ENCODE measurements at regions not wholly inside any gene's neighbourhood (a gene's known extent, or its start where the extent isn't known, plus 50 kb on each side); places are given as distances from the start of the nearest gene placed in this dataset.

DNA sequence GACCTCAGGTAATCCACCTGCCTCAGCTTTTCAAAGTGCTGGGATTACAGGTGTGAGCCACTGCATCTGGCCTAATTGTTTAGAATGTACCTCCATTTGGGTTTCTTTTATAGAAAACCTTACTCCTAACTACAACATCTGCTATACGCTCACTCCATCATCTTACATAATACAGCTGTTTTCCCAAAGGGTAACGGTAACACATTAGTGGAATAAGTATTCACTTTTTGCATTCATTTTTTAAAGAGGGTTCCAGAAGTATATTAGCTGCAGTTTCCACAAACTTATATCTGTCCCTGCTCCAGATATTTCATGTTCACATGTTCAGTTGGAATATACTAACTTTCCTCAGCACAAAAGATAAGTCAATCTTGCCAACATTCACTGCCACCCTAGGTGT, 640.1 kb upstream of the FSHR start:
- no peak overlapping the region for H2AFZ ChIP-seq (ENCODE audit: insufficient read depth, low read depth, low read length, poor library complexity, severe bottlenecking)
- ChIA-PET POLR2A (no interaction called here), CTCF (no interaction called here)
- no peak overlapping the region for H3K4me2 ChIP-seq (replicated peaks; ENCODE audit: low read depth, low read length, poor library complexity, severe bottlenecking)
- ATAC-seq (ENCODE audit: low read depth) (no peak), DNase-seq (no peak)
- H3K27me3 ChIP-seq (replicated peaks in 1 of 4; ENCODE audit: control extremely low read depth in 1 of 4, control insufficient read depth in 3 of 4, insufficient read depth in 4 of 4, low read length in 3 of 4), result no peaks in the 10 kb centered on the region
- H3K36me3 ChIP-seq (replicated peaks in 1 of 2; ENCODE audit: control extremely low read depth in 1 of 2, control insufficient read depth in 1 of 2, extremely low read depth in 1 of 2, insufficient read depth in 2 of 2, low read length in 1 of 2), result no peaks in the 10 kb centered on the region
- no peak overlapping the region for H3K27ac ChIP-seq (ENCODE audit: low read length in 2 of 2)
- no peaks in the 10 kb centered on the region for H3K79me2 ChIP-seq (ENCODE audit: control insufficient read depth, insufficient read depth, low read length)
- no peak overlapping the region for H3K4me3 Mint-ChIP-seq
- no peak overlapping the region for H3K27ac Mint-ChIP-seq
- H3K9me3 ChIP-seq (ENCODE audit: control extremely low read depth in 1 of 3, control insufficient read depth in 2 of 3, insufficient read depth in 1 of 3, low read length in 2 of 3), result no peaks in the 10 kb centered on the region
- no peaks in the 10 kb centered on the region for H3K27me3 Mint-ChIP-seq
- H3K4me1 ChIP-seq (ENCODE audit: control insufficient read depth in 2 of 2, insufficient read depth in 2 of 2, low read length in 2 of 2), result no peaks in the 10 kb centered on the region
- WGBS (ENCODE audit: insufficient coverage), result no CpG with 5 or more reads among the region's 2 CpGs
- no peak overlapping the region for H3K9ac ChIP-seq (ENCODE audit: low read length)
- intact Hi-C loops (cut with micrococcal nuclease), result no loop called here
- H3K4me3 ChIP-seq (ENCODE audit: control extremely low read depth in 1 of 5, extremely low read depth in 1 of 5, insufficient read depth in 1 of 5, low read depth in 2 of 5, low read length in 4 of 5), result no peak overlapping the region
- no peak for TF ChIP-seq EZH2 (IDR thresholded peaks at IDR 0.05; ENCODE audit: borderline replicate concordance, insufficient read depth, low read depth, low read length, poor library complexity, severe bottlenecking)
- TF ChIP-seq, protein P1, sequence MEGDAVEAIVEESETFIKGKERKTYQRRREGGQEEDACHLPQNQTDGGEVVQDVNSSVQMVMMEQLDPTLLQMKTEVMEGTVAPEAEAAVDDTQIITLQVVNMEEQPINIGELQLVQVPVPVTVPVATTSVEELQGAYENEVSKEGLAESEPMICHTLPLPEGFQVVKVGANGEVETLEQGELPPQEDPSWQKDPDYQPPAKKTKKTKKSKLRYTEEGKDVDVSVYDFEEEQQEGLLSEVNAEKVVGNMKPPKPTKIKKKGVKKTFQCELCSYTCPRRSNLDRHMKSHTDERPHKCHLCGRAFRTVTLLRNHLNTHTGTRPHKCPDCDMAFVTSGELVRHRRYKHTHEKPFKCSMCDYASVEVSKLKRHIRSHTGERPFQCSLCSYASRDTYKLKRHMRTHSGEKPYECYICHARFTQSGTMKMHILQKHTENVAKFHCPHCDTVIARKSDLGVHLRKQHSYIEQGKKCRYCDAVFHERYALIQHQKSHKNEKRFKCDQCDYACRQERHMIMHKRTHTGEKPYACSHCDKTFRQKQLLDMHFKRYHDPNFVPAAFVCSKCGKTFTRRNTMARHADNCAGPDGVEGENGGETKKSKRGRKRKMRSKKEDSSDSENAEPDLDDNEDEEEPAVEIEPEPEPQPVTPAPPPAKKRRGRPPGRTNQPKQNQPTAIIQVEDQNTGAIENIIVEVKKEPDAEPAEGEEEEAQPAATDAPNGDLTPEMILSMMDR (IDR thresholded peaks at IDR 0.05), result no peak
- no peaks in the 10 kb centered on the region for H3K9me3 Mint-ChIP-seq (ENCODE audit: insufficient read depth)
- no peaks in the 10 kb centered on the region for H3K4me1 Mint-ChIP-seq
- no peaks in the 10 kb centered on the region for H4K20me1 ChIP-seq (ENCODE audit: control insufficient read depth, insufficient read depth, low read length, poor library complexity, severe bottlenecking)

DNA sequence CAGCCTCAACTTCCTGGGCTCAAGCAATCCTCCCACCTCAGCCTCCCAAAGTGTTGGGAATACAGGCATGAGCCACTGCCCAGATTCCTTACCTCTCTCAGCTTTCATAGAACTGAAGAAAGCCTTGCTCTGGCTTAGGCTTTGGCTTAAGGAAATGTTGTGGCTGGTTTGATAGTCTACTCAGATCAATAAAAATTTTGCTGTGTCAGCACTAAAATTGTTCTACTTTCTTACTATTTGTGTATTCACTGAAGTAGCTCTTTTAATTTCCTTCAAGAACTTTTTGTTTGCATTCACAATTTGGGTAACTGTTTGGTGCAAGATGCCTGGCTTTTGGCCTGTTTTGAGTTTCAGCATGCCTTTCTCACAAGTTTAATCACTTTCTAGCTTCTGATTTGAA, 634.0 kb upstream of the FSHR start:
- DNase-seq, result no peak
- no peaks in the 10 kb centered on the region for H3K36me3 ChIP-seq (replicated peaks in 1 of 2; ENCODE audit: control extremely low read depth in 1 of 2, control insufficient read depth in 1 of 2, extremely low read depth in 1 of 2, insufficient read depth in 2 of 2, low read length in 1 of 2)
- H3K4me1 ChIP-seq (ENCODE audit: control insufficient read depth in 2 of 2, insufficient read depth in 2 of 2, low read length in 2 of 2), result no peaks in the 10 kb centered on the region
- TF ChIP-seq, protein P1 (IDR thresholded peaks at IDR 0.05), result no peak
- no peak for TF ChIP-seq EZH2 (IDR thresholded peaks at IDR 0.05; ENCODE audit: borderline replicate concordance, insufficient read depth, low read depth, low read length, poor library complexity, severe bottlenecking)
- H3K9me3 ChIP-seq (ENCODE audit: control extremely low read depth in 1 of 3, control insufficient read depth in 2 of 3, insufficient read depth in 1 of 3, low read length in 2 of 3), result peaks cover 0 to 8% (median 0%) of the 10 kb centered on the region in 3 donors
- no peaks in the 10 kb centered on the region for H3K27me3 Mint-ChIP-seq
- H3K4me3 Mint-ChIP-seq, result no peak overlapping the region
- no peak overlapping the region for H3K9ac ChIP-seq (ENCODE audit: low read length)
- no peak overlapping the region for H3K27ac Mint-ChIP-seq
- H3K4me1 Mint-ChIP-seq, result no peaks in the 10 kb centered on the region
- no peaks in the 10 kb centered on the region for H3K9me3 Mint-ChIP-seq (ENCODE audit: insufficient read depth)
- no peaks in the 10 kb centered on the region for H3K27me3 ChIP-seq (replicated peaks in 1 of 4; ENCODE audit: control extremely low read depth in 1 of 4, control insufficient read depth in 3 of 4, insufficient read depth in 4 of 4, low read length in 3 of 4)
- H3K4me3 ChIP-seq (ENCODE audit: control extremely low read depth in 1 of 5, extremely low read depth in 1 of 5, insufficient read depth in 1 of 5, low read depth in 2 of 5, low read length in 4 of 5), result no peak overlapping the region
- H3K4me2 ChIP-seq (replicated peaks; ENCODE audit: low read depth, low read length, poor library complexity, severe bottlenecking), result no peak overlapping the region
- CTCF ChIA-PET, result no interaction called here
- no peak overlapping the region for H2AFZ ChIP-seq (ENCODE audit: insufficient read depth, low read depth, low read length, poor library complexity, severe bottlenecking)
- H3K27ac ChIP-seq (ENCODE audit: low read length in 2 of 2), result no peak overlapping the region
- intact Hi-C loops (cut with micrococcal nuclease), result no loop called here
- POLR2A ChIA-PET, result no interaction called here
- H3K79me2 ChIP-seq (ENCODE audit: control insufficient read depth, insufficient read depth, low read length), result no peaks in the 10 kb centered on the region
- no peaks in the 10 kb centered on the region for H4K20me1 ChIP-seq (ENCODE audit: control insufficient read depth, insufficient read depth, low read length, poor library complexity, severe bottlenecking)
- no peak for ATAC-seq (ENCODE audit: low read depth)

Data from B cell (primary cell).